GM19328 (cell line): ENCODE measurements at regions not wholly inside any gene's neighbourhood (a gene's known extent, or its start where the extent isn't known, plus 50 kb on each side); places are given as distances from the start of the nearest gene placed in this dataset.
"Not testable (repeated sequence)": the region's sequence is repeated elsewhere in the genome, so short reads cannot be mapped to it uniquely, and the experiment has no call there.

Source experiments
- ATAC-seq: cut with Tn5 transposase; IDR thresholded peaks from one replicate; pipeline ENCODE4 v1.9.1; 2021; ENCODE audit warnings: mild to moderate bottlenecking, moderate library complexity; ENCODE audit not compliant: unreplicated experiment

DNA sequence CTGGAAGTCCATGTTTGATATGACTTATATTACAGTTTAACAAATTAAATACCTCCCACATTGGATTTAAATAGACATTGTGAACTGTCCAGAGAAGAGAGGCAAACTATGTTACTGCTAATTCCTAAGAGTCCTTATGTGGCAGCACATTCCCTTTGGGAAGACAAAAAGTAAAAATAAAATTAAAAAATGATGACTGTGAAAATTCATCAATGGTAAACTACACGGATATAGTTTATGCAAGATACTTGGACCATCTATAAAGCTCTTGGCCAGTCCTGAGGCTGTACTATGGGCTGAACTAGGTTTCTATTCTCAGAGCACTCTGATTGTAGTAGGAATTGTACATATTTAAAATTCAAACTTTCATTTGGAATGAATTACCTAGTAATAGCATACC is 206.4 kb downstream of the LRRK2 start:
- no peak for ATAC-seq

GRCh38 chr12:40435251-40435650 is 210.5 kb downstream of the LRRK2 start:
- no peak for ATAC-seq

- ATAC-seq, result no peak
These were observed 211.2 kb downstream of the LRRK2 start for GRCh38 chr12:40435951-40436350.

- no peak for ATAC-seq
These were observed 211.8 kb downstream of the LRRK2 start for GRCh38 chr12:40436564-40436963.

DNA sequence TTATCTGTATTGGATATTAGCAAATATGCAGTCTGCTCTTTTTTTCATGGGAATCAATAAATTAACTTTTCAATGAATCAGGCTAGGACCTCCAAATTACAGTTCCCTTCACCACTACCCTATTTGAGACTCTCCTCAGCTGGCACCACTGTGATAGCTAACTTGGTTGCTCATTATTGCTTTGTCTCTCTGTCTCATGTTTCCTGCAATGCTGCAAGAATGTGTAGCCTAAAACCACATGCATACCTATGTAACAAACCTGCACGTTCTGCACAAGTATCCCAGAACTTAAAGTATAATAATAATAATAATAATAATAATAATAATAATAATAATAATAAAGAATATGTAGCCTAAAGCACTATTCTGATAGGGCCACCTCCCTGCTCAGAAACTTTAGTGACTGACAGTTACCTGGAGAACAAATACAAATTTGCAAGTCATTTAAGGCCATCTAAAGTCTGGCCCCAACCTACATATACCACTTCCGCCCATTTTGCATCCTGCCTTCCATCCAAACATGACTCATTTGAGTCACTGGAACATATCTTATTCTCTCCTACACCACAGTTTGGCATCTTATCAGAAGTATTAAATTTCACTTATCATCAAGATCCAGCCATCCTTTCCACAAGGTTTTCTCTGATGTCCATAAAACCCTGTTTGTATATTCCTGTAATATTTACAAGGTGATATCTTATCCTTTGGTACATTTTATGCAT is 215.1 kb downstream of the LRRK2 start:
- ATAC-seq, result no peak

DNA sequence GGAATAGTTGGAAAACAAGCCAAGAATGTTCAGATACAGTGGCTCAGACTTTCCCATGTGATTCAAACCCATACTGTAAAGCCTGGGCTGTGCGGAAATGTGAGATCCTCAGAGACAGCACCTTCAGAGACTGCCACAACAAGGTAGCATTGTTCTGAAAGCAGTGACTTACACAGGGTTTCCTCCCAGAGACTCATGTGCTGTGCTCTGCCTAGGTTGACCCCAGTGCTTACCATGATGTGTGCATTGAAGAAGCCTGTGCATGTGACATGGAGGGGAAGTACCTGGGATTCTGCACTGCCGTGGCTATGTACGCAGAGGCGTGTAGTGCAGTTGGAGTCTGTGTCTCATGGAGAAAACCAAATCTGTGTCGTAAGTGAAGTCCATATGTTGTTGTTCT is 219.4 kb downstream of the LRRK2 start:
- ATAC-seq, result no peak

GRCh38 chr12:40446385-40446784 is 221.6 kb downstream of the LRRK2 start:
- ATAC-seq, result no peak

GRCh38 chr12:40448523-40448922 is 223.7 kb downstream of the LRRK2 start:
- ATAC-seq, result not testable (repeated sequence)

- no peak for ATAC-seq
These were observed 226.9 kb downstream of the LRRK2 start for GRCh38 chr12:40451661-40452060.

DNA sequence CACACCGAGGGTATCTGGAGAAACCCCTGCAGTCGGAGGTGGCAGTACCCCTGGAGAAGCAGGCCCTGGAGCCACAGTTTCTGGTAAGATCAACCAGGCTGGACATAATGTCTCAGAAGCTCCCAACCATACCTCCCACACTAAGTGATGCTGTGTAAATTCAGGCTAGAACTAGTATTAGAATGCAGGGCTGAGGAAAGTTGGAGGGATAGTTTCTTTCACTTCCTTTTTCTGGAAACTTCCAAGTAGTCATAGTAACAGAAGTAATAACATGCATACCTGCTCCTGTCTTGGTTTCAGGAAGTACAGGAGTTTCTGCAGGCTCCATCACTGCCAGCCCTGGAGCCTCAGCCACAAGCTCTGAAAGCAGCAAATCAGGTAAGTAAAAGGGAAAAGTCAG is 228.1 kb upstream of the CNTN1 start:
- no peak for ATAC-seq

DNA sequence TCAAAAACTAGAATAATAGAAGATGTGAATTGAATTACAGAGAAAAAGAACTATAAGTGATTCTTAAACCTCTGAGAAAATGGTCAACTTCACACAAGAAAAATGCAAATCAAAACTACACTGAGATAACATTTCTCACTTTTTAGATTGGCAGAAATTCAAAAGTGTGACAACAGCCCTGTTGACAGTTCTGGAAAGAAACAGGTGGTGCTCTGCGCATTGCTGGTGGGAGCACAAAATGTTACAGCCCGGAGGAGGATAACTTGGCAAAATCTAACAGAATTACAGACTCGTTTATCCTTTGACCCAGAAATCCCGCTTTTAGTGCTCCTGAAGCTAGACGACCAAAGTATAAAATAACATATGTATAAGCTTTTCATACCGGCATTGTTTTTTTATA is 222.5 kb upstream of the CNTN1 start:
- no peak for ATAC-seq

- no peak for ATAC-seq
These were observed 218.3 kb upstream of the CNTN1 start for GRCh38 chr12:40473962-40474361.

- no peak for ATAC-seq
These were observed 217.6 kb upstream of the CNTN1 start for GRCh38 chr12:40474630-40475029.

- no peak for ATAC-seq
These were observed 192.4 kb upstream of the CNTN1 start for GRCh38 chr12:40499856-40500255.

- ATAC-seq, result peak; percentile 48
These were observed 189.9 kb upstream of the CNTN1 start for GRCh38 chr12:40502322-40502721.

DNA sequence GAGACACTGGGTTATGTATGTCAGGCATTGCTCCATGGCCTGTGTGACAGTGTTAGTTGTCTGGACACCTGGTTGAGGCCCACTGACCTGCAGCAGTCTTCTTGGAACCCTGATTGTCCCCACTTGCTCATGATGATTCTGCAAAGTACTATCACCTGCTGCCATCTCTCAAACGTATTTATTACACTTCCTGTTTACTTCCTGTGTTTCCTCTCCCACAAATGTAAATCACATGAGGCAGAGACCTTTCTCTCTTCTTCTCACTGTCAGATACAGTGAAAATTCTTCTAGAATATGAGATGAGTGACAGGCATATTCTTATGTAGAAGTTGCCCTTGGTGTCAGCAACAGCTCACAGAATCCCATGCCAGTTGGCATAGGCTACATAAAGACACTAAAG is 186.9 kb upstream of the CNTN1 start:
- ATAC-seq, result no peak

DNA sequence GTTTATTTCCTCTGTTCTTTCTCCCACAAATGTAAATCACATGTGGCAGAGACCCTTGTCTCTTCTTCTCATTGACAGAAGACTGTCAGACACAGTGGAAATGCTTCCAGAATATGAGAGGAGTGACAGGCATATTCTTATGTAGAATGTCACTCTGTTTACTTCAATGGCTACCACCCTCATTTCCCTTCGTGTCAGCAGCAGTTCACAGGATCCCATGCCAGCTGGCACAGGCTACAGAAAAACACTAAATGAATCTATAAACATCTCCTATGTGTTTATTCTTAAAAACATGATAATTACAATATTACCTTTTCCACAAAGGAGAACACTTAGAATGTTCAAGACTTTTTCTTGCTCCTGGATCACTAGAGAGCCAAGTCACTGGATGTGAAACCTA is 183.8 kb upstream of the CNTN1 start:
- no peak for ATAC-seq

- no peak for ATAC-seq
These were observed 180.9 kb upstream of the CNTN1 start for GRCh38 chr12:40511341-40511740.

DNA sequence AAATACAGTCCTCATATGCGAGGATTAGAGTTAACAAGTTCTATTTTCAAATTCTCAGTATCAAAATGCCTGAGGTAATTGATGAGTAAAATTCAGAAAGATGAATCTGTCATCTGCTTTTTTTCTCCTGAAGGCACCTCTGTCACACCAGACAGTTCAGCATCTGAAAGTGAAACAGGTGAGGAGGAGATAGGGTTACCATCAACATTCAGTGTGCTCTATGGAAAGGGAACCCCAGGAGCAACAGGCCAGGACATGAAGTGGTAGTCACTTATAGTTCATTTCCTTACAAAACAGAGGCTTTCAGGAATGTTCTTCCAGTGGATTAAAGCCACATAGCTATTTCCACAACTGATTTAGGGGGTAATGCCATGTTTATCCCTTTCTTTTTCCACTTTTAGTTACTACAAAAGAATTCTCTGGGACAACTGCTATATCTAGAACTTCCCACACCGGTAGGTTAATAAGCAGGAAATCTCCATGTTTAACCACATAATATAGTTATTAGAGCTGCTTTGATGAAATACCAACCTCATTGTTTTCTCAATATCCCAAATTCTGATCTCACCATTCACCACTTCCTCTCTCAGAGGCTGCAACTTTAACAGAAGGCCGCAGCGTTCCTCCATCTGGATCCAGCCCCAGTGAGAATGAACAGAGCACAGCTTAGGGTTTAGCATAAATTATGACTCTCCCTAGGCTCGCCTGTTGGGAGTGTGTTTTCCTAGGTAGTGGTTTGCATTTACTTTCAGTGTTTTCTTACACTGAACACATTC is 177.0 kb upstream of the CNTN1 start:
- peak; percentile 51 for ATAC-seq

GRCh38 chr12:40522837-40523236 is 169.4 kb upstream of the CNTN1 start:
- ATAC-seq, result no peak

DNA sequence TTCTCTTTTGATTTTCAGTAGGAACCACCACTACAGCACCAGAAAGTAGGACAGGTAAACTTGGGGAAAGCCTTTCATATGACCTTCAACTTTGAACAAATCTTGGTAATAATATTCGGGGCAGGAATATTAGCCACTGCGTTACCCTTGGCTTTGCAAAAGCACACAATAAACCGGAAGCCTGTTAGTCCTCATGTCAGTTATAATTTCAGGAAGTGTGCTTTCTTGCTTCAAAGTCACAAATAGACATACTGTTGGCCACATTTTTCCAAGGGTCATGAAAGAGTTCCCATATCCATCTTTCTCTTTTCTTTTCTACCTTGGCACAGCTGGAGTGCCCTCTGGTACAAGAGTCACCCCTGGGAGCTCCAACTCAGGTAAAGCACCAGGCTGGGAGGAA is 167.2 kb upstream of the CNTN1 start:
- no peak for ATAC-seq

GRCh38 chr12:40534828-40535227 is 157.4 kb upstream of the CNTN1 start:
- ATAC-seq, result no peak
